OCI-LY1 (cell line): ENCODE measurements at regions not wholly inside any gene's neighbourhood (a gene's known extent, or its start where the extent isn't known, plus 50 kb on each side); places are given as distances from the start of the nearest gene placed in this dataset.

Experiments used
- H2AFZ ChIP-seq: fragments of 200-600 bp; sonication (generic), shearing (Covaris generic); 2 replicates; pipeline ENCODE4 v1.6.0; 2014; ENCODE audit warnings: antibody characterized with exemption, mild to moderate bottlenecking, low read length
- H3F3A ChIP-seq: fragments of 200-600 bp; sonication (generic), shearing (Covaris generic); 2 replicates; pipeline ENCODE4 v1.6.0; 2014; ENCODE audit warnings: mild to moderate bottlenecking, antibody characterized with exemption, low read length, moderate library complexity; ENCODE audit not compliant: insufficient read depth
- H3K27ac ChIP-seq: fragments of 200-600 bp; sonication (generic); 2 replicates; pipeline ENCODE4 v1.5.1; 2014; ENCODE audit warnings: low read length, mixed run types, mild to moderate bottlenecking, low read depth; ENCODE audit not compliant: poor library complexity, severe bottlenecking
- H3K27me3 ChIP-seq: fragments of 200-600 bp; sonication (generic); 2 replicates; pipeline ENCODE4 v1.6.0; 2014; ENCODE audit warnings: antibody characterized with exemption, mild to moderate bottlenecking, low read length, moderate library complexity; ENCODE audit not compliant: insufficient read depth
- H3K36me3 ChIP-seq: fragments of 200-600 bp; sonication (generic); 2 replicates; pipeline ENCODE4 v1.6.1; 2014; ENCODE audit warnings: mild to moderate bottlenecking, antibody characterized with exemption, low read length, moderate library complexity, mixed read lengths; ENCODE audit not compliant: insufficient read depth
- H3K4me1 ChIP-seq: fragments of 200-600 bp; sonication (generic); 2 replicates; pipeline ENCODE4 v1.5.1; 2014; ENCODE audit warnings: mild to moderate bottlenecking, low read length, moderate library complexity; ENCODE audit not compliant: insufficient read depth, severe bottlenecking
- H3K4me2 ChIP-seq: fragments of 200-600 bp; sonication (generic), shearing (Covaris generic); 2 replicates; pipeline ENCODE4 v1.6.1; 2014; ENCODE audit warnings: low read length
- H3K4me3 ChIP-seq: fragments of 200-600 bp; sonication (generic); 2 replicates; pipeline ENCODE4 v1.5.1; 2014; ENCODE audit warnings: low read length, low read depth, mild to moderate bottlenecking, mixed read lengths; ENCODE audit not compliant: poor library complexity, severe bottlenecking
- H3K79me2 ChIP-seq: fragments of 200-600 bp; shearing (Covaris generic); 2 replicates; pipeline ENCODE4 v1.6.1; 2016; ENCODE audit warnings: mixed run types, low read length, mixed read lengths; ENCODE audit not compliant: insufficient read depth
- H3K9ac ChIP-seq: fragments of 200-600 bp; sonication (generic), shearing (Covaris generic); 2 replicates; pipeline ENCODE4 v1.6.1; 2014; ENCODE audit warnings: mild to moderate bottlenecking, low read length, mixed read lengths
- H3K9me2 ChIP-seq: fragments of 200-600 bp; sonication (generic), shearing (Covaris generic); 2 replicates; pipeline ENCODE4 v1.6.1; 2014; ENCODE audit warnings: low read depth, mild to moderate bottlenecking, low read length, mixed read lengths
- H3K9me3 ChIP-seq: fragments of 200-600 bp; shearing (Covaris generic); 2 replicates; pipeline ENCODE4 v1.6.1; 2014; ENCODE audit warnings: low read length, mixed read lengths
- H4K20me1 ChIP-seq: fragments of 200-600 bp; sonication (generic), shearing (Covaris generic); 2 replicates; pipeline ENCODE4 v1.6.0; 2016; ENCODE audit warnings: mild to moderate bottlenecking, low read length; ENCODE audit not compliant: insufficient read depth
- EZH2 ChIP-seq: fragments of 200-600 bp; sonication (generic), shearing (Covaris generic); IDR thresholded peaks from 2 replicates; pipeline ENCODE4 v1.8.0; 2017; ENCODE audit warnings: borderline replicate concordance, mixed run types, mild to moderate bottlenecking, antibody characterized with exemption, low read length, moderate library complexity, mixed read lengths
- TF ChIP-seq, protein P1 (sequence below): fragments of 200-600 bp; sonication (generic), shearing (Covaris generic); IDR thresholded peaks from 2 replicates; pipeline ENCODE4 v1.5.1; 2017; ENCODE audit warnings: mild to moderate bottlenecking, antibody characterized with exemption, low read length, moderate library complexity, mixed read lengths

DNA sequence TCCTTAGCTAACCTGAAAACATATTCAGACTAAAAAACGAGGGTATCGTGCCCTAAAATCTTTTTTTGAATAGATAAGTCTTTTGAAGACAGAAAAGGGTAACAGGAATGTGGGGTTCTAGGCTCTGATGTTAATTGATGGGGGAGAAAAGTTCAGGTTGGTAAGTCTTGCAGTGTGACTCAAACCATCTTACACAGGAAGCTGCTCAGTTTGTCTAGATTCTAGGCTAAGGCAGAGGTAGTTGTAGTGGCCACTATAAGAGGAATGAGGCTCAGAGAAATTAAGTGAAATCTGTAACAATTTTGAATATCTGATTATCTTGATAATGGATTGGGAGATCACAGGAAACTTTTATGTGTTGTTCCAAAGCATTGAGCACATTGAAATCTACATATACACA is 267.9 kb downstream of the PDCD6IP start:
- Histone ChIP-seq H4K20me1 (no peaks in the 10 kb centered on the region), H3K4me3 (no peak overlapping the region), H3K9me2 (no peaks in the 10 kb centered on the region), H3K9me3 (no peaks in the 10 kb centered on the region), H3K4me1 (no peaks in the 10 kb centered on the region), H2AFZ (no peak overlapping the region), H3F3A (no peaks in the 10 kb centered on the region), H3K4me2 (no peak overlapping the region), H3K27me3 (no peaks in the 10 kb centered on the region), H3K9ac (no peak overlapping the region), H3K27ac (no peak overlapping the region), H3K36me3 (no peaks in the 10 kb centered on the region), H3K79me2 (no peaks in the 10 kb centered on the region)
- no peak for TF ChIP-seq EZH2
- TF ChIP-seq, protein P1, sequence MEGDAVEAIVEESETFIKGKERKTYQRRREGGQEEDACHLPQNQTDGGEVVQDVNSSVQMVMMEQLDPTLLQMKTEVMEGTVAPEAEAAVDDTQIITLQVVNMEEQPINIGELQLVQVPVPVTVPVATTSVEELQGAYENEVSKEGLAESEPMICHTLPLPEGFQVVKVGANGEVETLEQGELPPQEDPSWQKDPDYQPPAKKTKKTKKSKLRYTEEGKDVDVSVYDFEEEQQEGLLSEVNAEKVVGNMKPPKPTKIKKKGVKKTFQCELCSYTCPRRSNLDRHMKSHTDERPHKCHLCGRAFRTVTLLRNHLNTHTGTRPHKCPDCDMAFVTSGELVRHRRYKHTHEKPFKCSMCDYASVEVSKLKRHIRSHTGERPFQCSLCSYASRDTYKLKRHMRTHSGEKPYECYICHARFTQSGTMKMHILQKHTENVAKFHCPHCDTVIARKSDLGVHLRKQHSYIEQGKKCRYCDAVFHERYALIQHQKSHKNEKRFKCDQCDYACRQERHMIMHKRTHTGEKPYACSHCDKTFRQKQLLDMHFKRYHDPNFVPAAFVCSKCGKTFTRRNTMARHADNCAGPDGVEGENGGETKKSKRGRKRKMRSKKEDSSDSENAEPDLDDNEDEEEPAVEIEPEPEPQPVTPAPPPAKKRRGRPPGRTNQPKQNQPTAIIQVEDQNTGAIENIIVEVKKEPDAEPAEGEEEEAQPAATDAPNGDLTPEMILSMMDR, result no peak

- no peak for TF ChIP-seq EZH2
- TF ChIP-seq, protein P1, result no peak
- no peaks in the 10 kb centered on the region for H3K9me2 ChIP-seq
- H2AFZ ChIP-seq, result no peak overlapping the region
- H3K27ac ChIP-seq, result no peak overlapping the region
- H3K9me3 ChIP-seq, result no peaks in the 10 kb centered on the region
- no peak overlapping the region for H3K4me2 ChIP-seq
- no peak overlapping the region for H3K4me3 ChIP-seq
- H3K79me2 ChIP-seq, result no peaks in the 10 kb centered on the region
- H3K36me3 ChIP-seq, result no peaks in the 10 kb centered on the region
- H3F3A ChIP-seq, result no peaks in the 10 kb centered on the region
- H3K4me1 ChIP-seq, result no peaks in the 10 kb centered on the region
- H4K20me1 ChIP-seq, result no peaks in the 10 kb centered on the region
- H3K9ac ChIP-seq, result no peak overlapping the region
- H3K27me3 ChIP-seq, result no peaks in the 10 kb centered on the region
Observed at GRCh38 chr3:34066999-34067398, 268.6 kb downstream of the PDCD6IP start.

DNA sequence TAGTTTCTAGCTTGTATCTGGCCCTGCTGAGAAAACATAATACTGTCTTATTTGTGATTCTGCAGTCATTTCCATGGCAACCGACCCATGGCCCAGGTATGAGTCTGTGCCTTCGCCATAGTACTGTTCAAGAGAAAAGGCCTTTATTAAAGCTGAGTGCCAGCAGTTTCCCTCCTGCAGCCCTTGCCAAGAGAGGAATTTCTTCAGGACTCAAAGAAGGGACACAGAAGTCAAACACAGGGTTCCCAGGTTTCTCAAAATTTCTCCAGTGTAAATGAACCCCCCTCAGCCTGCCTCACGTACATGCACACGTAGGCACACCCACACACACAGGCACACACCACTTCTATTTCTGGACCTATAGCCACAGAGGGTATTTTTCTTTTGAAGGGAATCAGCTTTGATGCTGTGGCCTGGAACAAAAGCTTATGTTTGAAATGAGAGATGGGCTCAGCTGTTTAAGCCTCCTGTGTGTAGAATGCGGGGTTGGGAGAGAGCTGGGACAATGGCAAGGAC is 269.2 kb downstream of the PDCD6IP start:
- Histone ChIP-seq H3F3A (no peaks in the 10 kb centered on the region), H3K27ac (no peak overlapping the region), H3K27me3 (no peaks in the 10 kb centered on the region), H3K36me3 (no peaks in the 10 kb centered on the region), H3K9me3 (no peaks in the 10 kb centered on the region), H3K4me2 (no peak overlapping the region), H3K79me2 (no peaks in the 10 kb centered on the region), H3K9ac (no peak overlapping the region), H3K4me1 (no peaks in the 10 kb centered on the region), H4K20me1 (no peaks in the 10 kb centered on the region), H2AFZ (no peak overlapping the region), H3K9me2 (no peaks in the 10 kb centered on the region), H3K4me3 (no peak overlapping the region)
- TF ChIP-seq EZH2, result no peak
- TF ChIP-seq, protein P1, result no peak
